ENCODE measurements at regions not wholly inside any gene's neighbourhood (a gene's known extent, or its start where the extent isn't known, plus 50 kb on each side); places are given as distances from the start of the nearest gene placed in this dataset.

DNA sequence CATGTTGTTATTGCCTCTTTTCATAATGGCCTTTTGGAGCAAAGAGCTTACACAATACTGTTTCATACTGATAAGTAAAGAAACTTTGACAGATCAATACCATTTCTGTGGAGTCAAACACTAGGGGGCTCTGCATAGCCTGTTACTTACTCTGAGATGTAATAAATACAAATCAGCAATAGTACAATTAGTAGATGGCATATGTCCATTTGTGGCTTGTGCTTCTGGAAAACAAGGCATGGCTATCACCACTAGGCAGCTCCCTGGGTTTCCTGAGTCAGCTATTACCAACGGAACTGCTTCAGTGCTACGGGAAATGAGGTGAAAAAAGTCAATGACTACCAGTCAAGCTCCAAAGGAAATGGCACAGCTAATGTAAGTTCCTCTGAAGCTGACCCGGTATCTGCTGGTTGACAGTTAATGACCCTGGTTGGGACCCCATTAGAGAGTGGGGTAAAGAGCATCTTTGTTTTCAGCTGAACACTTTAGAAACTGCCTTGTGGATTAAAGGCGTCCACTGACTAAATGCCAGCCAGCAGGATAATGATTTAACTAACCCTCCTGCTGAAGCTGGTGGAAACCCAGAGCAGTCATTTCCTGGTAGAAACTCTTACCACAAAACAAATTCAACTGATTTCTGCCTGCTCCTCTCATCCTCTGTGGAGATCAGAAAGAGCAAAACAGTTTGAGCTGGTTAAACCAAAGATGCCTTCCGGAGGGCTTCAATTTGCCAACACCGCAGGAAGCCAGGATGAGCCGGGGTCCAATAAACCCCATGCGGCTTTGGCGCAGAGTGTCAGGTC, 69.0 kb upstream of the FAM169A start:
- H3K4me1 ChIP-seq (replicated peaks) = no peaks in the 10 kb centered on the region
- no peaks in the 10 kb centered on the region for H3K9me3 ChIP-seq
- 42% methylated on average over 9 of the region's 9 CpGs for WGBS
- H3K36me3 ChIP-seq = no peaks in the 10 kb centered on the region
- TF ChIP-seq POLR2A (IDR thresholded peaks at IDR 0.05) = no peak
- H3K4me3 ChIP-seq = no peak overlapping the region
- no peak overlapping the region for H3K27ac ChIP-seq
- intact Hi-C loops (cut with DNase I) = no loop called here
- DNase-seq (ENCODE audit: low spot score) = no peak
- H3K27me3 ChIP-seq (replicated peaks; ENCODE audit: insufficient read depth) = no peaks in the 10 kb centered on the region

GRCh38 chr5:74927336-74927735, 61.1 kb upstream of the FAM169A start:
- WGBS = 57% methylated on average over 2 of the region's 2 CpGs
- no peak for DNase-seq (ENCODE audit: low spot score)
- no peaks in the 10 kb centered on the region for H3K4me1 ChIP-seq (replicated peaks)
- H3K4me3 ChIP-seq = no peak overlapping the region
- no peaks in the 10 kb centered on the region for H3K36me3 ChIP-seq
- TF ChIP-seq POLR2AphosphoS5 (IDR thresholded peaks at IDR 0.05) = no peak
- TF ChIP-seq POLR2A (IDR thresholded peaks at IDR 0.05) = no peak
- TF ChIP-seq, protein P1, sequence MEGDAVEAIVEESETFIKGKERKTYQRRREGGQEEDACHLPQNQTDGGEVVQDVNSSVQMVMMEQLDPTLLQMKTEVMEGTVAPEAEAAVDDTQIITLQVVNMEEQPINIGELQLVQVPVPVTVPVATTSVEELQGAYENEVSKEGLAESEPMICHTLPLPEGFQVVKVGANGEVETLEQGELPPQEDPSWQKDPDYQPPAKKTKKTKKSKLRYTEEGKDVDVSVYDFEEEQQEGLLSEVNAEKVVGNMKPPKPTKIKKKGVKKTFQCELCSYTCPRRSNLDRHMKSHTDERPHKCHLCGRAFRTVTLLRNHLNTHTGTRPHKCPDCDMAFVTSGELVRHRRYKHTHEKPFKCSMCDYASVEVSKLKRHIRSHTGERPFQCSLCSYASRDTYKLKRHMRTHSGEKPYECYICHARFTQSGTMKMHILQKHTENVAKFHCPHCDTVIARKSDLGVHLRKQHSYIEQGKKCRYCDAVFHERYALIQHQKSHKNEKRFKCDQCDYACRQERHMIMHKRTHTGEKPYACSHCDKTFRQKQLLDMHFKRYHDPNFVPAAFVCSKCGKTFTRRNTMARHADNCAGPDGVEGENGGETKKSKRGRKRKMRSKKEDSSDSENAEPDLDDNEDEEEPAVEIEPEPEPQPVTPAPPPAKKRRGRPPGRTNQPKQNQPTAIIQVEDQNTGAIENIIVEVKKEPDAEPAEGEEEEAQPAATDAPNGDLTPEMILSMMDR (IDR thresholded peaks at IDR 0.05) = no peak
- H3K27ac ChIP-seq = no peak overlapping the region
- H3K9me3 ChIP-seq = no peaks in the 10 kb centered on the region
- intact Hi-C loops (cut with DNase I) = no loop called here
- H3K27me3 ChIP-seq (replicated peaks; ENCODE audit: insufficient read depth) = no peaks in the 10 kb centered on the region

- 3% methylated on average over 6 of the region's 6 CpGs for WGBS
- Histone ChIP-seq H3K36me3 (no peaks in the 10 kb centered on the region), H3K4me1 (replicated peaks) (no peaks in the 10 kb centered on the region), H3K9me3 (no peaks in the 10 kb centered on the region), H3K4me3 (no peak overlapping the region), H3K27ac (no peak overlapping the region), H3K27me3 (replicated peaks; ENCODE audit: insufficient read depth) (no peaks in the 10 kb centered on the region)
- intact Hi-C loops (cut with DNase I) = loop anchor here (2.0 to 5.0 kb wide), 2 partner anchors 153 to 247 kb away; partner anchors contain the start of genes GFM2 and NSA2
- peak; percentile 12 for DNase-seq (ENCODE audit: low spot score)
- no peak for TF ChIP-seq POLR2A (IDR thresholded peaks at IDR 0.05)
- TF ChIP-seq, protein P1 (IDR thresholded peaks at IDR 0.05) = peak in 3 of 4 experiments; percentile 59 to 67 (median 60)
These were observed 53.3 kb upstream of the FAM169A start for GRCh38 chr5:74919487-74919886.

GRCh38 chr5:74919041-74919440, 52.9 kb upstream of the FAM169A start:
- Histone ChIP-seq H3K4me1 (replicated peaks) (no peaks in the 10 kb centered on the region), H3K36me3 (no peaks in the 10 kb centered on the region), H3K27ac (no peak overlapping the region), H3K4me3 (no peak overlapping the region), H3K9me3 (no peaks in the 10 kb centered on the region), H3K27me3 (replicated peaks; ENCODE audit: insufficient read depth) (no peaks in the 10 kb centered on the region)
- no peak for TF ChIP-seq POLR2A (IDR thresholded peaks at IDR 0.05)
- TF ChIP-seq, protein P1 (IDR thresholded peaks at IDR 0.05) = no peak
- no peak for TF ChIP-seq POLR2AphosphoS5 (IDR thresholded peaks at IDR 0.05)
- DNase-seq (ENCODE audit: low spot score) = no peak
- intact Hi-C loops (cut with DNase I) = loop anchor here (2.0 to 5.0 kb wide), 2 partner anchors 152 to 247 kb away; partner anchors contain the start of genes GFM2 and NSA2
- 74% methylated on average over 4 of the region's 4 CpGs for WGBS

DNA sequence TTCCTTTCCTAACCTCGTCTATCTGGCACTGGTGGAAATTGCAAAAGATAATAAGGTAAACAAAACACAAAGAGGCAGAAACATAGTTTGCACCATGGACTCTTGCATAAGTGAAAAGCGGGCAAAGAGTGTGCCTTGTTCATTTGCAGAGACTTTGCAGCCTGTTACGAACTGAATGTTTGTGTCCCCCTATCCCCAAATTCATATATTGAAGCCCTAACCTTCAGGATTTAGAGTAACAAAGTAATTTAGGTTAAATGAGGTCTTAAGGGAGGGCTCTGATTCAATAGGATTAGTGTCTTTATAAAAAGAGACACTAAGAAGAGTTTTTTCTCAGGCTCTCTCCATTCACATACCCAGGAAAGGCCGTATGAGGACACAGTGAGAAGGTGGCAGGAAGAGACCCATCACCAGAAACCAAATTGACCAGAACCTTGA, 52.1 kb upstream of the FAM169A start:
- 85% methylated on average over 4 of the region's 4 CpGs for WGBS
- DNase-seq (ENCODE audit: low spot score) = no peak
- no peak for TF ChIP-seq POLR2A (IDR thresholded peaks at IDR 0.05)
- TF ChIP-seq POLR2AphosphoS5 (IDR thresholded peaks at IDR 0.05) = no peak
- TF ChIP-seq, protein P1 (IDR thresholded peaks at IDR 0.05) = no peak
- Histone ChIP-seq H3K4me3 (no peak overlapping the region), H3K27me3 (replicated peaks; ENCODE audit: insufficient read depth) (no peaks in the 10 kb centered on the region), H3K27ac (no peak overlapping the region), H3K4me1 (replicated peaks) (no peaks in the 10 kb centered on the region), H3K9me3 (no peaks in the 10 kb centered on the region), H3K36me3 (no peaks in the 10 kb centered on the region)
- intact Hi-C loops (cut with DNase I) = loop anchor here (2.0 to 5.0 kb wide), 2 partner anchors 151 to 246 kb away; partner anchors contain the start of genes GFM2 and NSA2
